Nephron progenitor cell (in vitro differentiated cells): ENCODE measurements at regions not wholly inside any gene's neighbourhood (a gene's known extent, or its start where the extent isn't known, plus 50 kb on each side); places are given as distances from the start of the nearest gene placed in this dataset.

Source experiments
- DNase-seq: peaks from one replicate; pipeline ENCODE4 v3.0.0; 2021
- H3K27ac Mint-ChIP-seq: 2 replicates; pipeline ENCODE4 v1.8.0; 2021; ENCODE audit warnings: mild to moderate bottlenecking, moderate library complexity, mixed read lengths
- H3K27me3 Mint-ChIP-seq: 2 replicates; pipeline ENCODE4 v1.8.0; 2021; ENCODE audit warnings: mild to moderate bottlenecking, low read depth, mixed read lengths; ENCODE audit not compliant: poor library complexity
- H3K36me3 Mint-ChIP-seq: 2 replicates; pipeline ENCODE4 v1.8.0; 2021; ENCODE audit warnings: low read depth, mixed read lengths
- H3K4me1 Mint-ChIP-seq: 2 replicates; pipeline ENCODE4 v1.8.0; 2021; ENCODE audit warnings: mixed read lengths
- H3K4me3 Mint-ChIP-seq: 2 replicates; pipeline ENCODE4 v1.8.0; 2021; ENCODE audit warnings: mild to moderate bottlenecking, moderate library complexity, mixed read lengths
- H3K9me3 Mint-ChIP-seq: 2 replicates; pipeline ENCODE4 v1.8.0; 2021; ENCODE audit warnings: mild to moderate bottlenecking, moderate library complexity, mixed read lengths
- TF ChIP-seq, protein P1 (sequence below): fragments of 200-600 bp; sonication (generic); IDR thresholded peaks from 2 replicates; pipeline ENCODE4 v1.5.0; 2021; ENCODE audit warnings: antibody characterized with exemption

DNA sequence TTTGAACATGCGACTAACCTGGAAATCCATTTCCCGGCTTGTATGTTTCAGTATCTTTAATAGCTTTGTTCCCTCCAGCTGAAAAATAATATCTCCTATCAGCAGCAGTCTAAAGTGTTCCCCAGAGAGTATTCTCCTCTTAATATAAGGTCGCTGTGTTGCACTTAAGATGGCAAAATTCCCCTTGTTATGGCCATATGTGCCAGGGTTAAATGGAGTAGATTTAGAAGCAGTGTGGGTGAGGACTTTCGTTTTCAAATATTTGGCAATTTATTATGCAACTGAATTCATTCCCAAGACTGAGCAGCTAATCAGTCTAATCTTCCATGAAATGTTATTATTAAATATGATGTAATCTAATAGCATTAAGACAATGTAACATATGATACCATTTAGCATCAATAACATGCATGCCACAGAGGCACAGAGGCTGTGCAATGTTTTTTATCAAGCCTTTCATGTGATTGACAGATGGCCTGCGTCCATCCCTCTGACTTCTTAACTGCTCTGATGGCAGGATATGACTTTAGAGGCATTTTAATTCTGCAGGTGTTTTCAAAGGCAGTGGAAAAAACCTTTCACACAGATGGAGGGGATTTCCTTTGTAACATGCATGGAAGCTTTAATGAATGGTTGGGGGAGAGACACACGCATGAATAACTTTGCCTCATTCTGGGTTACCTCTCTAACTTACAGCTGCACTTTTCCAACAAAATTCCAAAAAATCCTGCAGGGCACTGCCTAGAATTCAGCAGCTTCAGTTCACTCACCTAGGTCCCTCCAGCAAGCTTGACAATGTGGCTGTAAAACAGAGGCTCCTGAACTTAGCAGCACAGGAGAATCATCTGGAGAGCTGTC is 55.1 kb upstream of the ZPBP start:
- Mint-ChIP-seq H3K4me1 (peaks cover 8% of the 10 kb centered on the region), H3K9me3 (no peaks in the 10 kb centered on the region), H3K36me3 (no peaks in the 10 kb centered on the region), H3K27ac (no peak overlapping the region), H3K4me3 (no peak overlapping the region), H3K27me3 (peaks cover 7% of the 10 kb centered on the region)
- DNase-seq = no peak
- TF ChIP-seq, protein P1, sequence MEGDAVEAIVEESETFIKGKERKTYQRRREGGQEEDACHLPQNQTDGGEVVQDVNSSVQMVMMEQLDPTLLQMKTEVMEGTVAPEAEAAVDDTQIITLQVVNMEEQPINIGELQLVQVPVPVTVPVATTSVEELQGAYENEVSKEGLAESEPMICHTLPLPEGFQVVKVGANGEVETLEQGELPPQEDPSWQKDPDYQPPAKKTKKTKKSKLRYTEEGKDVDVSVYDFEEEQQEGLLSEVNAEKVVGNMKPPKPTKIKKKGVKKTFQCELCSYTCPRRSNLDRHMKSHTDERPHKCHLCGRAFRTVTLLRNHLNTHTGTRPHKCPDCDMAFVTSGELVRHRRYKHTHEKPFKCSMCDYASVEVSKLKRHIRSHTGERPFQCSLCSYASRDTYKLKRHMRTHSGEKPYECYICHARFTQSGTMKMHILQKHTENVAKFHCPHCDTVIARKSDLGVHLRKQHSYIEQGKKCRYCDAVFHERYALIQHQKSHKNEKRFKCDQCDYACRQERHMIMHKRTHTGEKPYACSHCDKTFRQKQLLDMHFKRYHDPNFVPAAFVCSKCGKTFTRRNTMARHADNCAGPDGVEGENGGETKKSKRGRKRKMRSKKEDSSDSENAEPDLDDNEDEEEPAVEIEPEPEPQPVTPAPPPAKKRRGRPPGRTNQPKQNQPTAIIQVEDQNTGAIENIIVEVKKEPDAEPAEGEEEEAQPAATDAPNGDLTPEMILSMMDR = no peak

DNA sequence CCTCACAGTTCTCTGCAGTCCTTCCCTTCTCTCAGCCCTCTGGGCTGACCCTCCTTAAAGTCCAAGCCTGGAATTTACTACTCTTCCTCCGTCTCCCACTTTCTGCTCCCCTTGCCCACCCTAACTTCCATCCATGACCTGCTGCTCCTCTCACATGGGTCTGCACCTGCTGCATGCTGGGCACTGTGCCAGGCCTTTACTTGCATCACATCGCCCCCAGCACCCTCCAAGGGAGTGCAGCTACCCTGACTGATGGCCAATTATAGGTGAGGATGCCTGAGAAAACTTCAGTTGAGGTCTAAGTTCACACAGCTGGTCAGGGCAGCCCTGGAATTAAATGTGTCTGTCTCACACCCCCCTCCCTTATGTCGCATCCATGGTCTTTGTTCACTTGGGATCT is 53.6 kb upstream of the ZPBP start:
- Mint-ChIP-seq H3K4me1 (peaks cover 8% of the 10 kb centered on the region), H3K27ac (no peak overlapping the region), H3K36me3 (no peaks in the 10 kb centered on the region), H3K4me3 (no peak overlapping the region), H3K27me3 (peaks cover 4% of the 10 kb centered on the region), H3K9me3 (no peaks in the 10 kb centered on the region)
- TF ChIP-seq, protein P1 = no peak
- DNase-seq = no peak

DNA sequence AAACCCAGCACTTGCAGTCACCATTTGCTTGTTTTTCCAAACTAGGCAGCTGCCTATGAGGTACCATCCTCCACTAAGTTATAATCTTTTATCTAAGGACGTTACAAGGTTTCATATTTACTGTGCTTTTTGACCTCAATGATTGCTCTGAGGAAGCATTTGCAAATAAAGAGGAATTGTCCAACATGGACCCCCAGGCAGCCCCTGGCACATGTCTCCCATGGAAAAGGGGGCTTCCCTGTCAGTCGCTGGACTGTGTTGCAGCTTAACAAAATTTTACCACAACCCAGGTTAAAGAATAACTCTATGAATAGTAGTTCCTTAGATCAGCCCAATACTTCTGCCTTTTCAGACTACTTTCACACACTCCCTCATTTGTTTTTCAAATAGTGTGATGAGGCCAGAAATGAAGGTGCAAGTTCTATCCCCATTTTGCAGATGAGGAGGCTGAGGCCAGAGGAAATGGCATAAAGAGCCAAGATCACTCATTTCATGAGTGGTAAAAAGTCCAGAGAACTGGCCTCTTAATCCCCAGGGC is 52.8 kb upstream of the ZPBP start:
- peaks cover 8% of the 10 kb centered on the region for H3K4me1 Mint-ChIP-seq
- H3K27me3 Mint-ChIP-seq = peaks cover 4% of the 10 kb centered on the region
- no peaks in the 10 kb centered on the region for H3K9me3 Mint-ChIP-seq
- H3K36me3 Mint-ChIP-seq = no peaks in the 10 kb centered on the region
- no peak overlapping the region for H3K4me3 Mint-ChIP-seq
- no peak overlapping the region for H3K27ac Mint-ChIP-seq
- TF ChIP-seq, protein P1 = no peak
- no peak for DNase-seq

DNA sequence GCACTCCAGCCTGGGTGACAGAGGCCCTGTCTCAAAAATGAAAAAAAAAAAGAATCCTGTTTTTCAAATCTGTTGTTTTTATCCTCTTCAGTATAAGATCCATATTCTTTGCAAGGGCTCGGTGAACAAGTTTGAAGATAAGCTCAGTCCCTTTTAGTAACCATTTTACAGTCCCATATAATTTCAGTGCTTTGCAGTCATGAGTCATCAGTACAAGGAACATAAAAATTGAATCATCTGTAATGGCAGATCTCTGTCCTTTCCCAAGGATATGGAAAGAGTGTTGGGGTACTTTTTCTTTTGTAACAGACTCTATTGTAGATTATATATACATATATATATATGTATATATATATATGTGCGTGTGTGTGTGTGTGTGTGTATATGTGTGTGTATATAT is 52.2 kb upstream of the ZPBP start:
- no peak for DNase-seq
- Mint-ChIP-seq H3K36me3 (no peaks in the 10 kb centered on the region), H3K4me1 (peaks cover 8% of the 10 kb centered on the region), H3K27ac (no peak overlapping the region), H3K27me3 (peaks cover 4% of the 10 kb centered on the region), H3K9me3 (no peaks in the 10 kb centered on the region), H3K4me3 (no peak overlapping the region)
- TF ChIP-seq, protein P1 = no peak
